Lower leg skin (tissue), 3 donors: ENCODE measurements at regions not wholly inside any gene's neighbourhood (a gene's known extent, or its start where the extent isn't known, plus 50 kb on each side); places are given as distances from the start of the nearest gene placed in this dataset.

Experiments
- CTCF ChIP-seq, 3 donors: fragments of 450-650 bp; IDR thresholded peaks; one replicate each; pipeline ENCODE4 v1.5.1; 2016; ENCODE audit warnings: antibody characterized with exemption in 3 of 3, mild to moderate bottlenecking in 3 of 3, moderate library complexity in 2 of 3
- POLR2A ChIP-seq, 2 donors: fragments of 450-650 bp; IDR thresholded peaks; one replicate each; pipeline ENCODE4 v1.6.1; 2016 to 2017; ENCODE audit warnings: antibody characterized with exemption in 2 of 2, mild to moderate bottlenecking in 1 of 2, moderate library complexity in 1 of 2

DNA sequence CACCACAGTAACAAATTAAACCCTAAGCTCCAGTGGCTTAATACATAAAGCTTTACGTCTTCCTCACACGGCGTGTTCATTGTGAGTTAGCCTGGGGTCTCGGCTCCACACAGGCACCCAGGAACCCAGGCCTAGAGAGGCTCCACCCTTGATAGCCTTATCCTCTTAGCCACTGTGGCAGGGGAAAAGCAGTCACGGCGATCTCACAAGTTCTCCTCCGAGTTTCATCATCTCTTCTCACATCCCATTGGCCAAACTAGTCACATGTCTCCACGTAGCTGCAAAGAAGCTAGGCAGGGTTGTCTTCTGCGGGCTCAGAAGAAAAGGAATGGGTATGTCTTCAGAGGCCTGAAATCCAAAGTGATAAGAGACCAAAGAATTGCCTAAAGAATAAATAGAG is 122.3 kb upstream of the GRIK3 start:
- TF ChIP-seq CTCF (IDR thresholded peaks at IDR 0.05) (no peak), POLR2A (IDR thresholded peaks at IDR 0.05) (no peak)
